WTC11 (cell line): ENCODE measurements at regions not wholly inside any gene's neighbourhood (a gene's known extent, or its start where the extent isn't known, plus 50 kb on each side); places are given as distances from the start of the nearest gene placed in this dataset.

Experiments
- ATAC-seq: fragments of 200-7000 bp; cut with Tn5 transposase; 2 replicates; pipeline ENCODE4 v1.10.0; 2021; ENCODE audit warnings: mild to moderate bottlenecking, moderate library complexity
- CTCF ChIA-PET: fragments of 300-600 bp; sonication (Branson Sonifier 250); formaldehyde crosslinking; loops from one replicate; lab custom pipeline; 2021; ENCODE audit warnings: antibody characterized with exemption; lab: Charles Lee
- POLR2A ChIA-PET: fragments of 350-600 bp; sonication (Branson Sonifier 250); formaldehyde crosslinking; loops from one replicate; lab custom pipeline; 2021; ENCODE audit warnings: antibody characterized with exemption; lab: Charles Lee
- DNase-seq: peaks from one replicate; pipeline ENCODE4 v3.0.0; 2021; ENCODE audit warnings: low spot score
- H3K27ac Mint-ChIP-seq: 2 replicates; pipeline ENCODE4 v1.8.0; 2021; ENCODE audit warnings: mixed read lengths
- H3K27me3 Mint-ChIP-seq: 2 replicates; pipeline ENCODE4 v1.8.0; 2021; ENCODE audit warnings: low read depth, mild to moderate bottlenecking, moderate library complexity, mixed read lengths
- H3K36me3 Mint-ChIP-seq: 2 replicates; pipeline ENCODE4 v1.8.0; 2021; ENCODE audit warnings: mixed read lengths
- H3K4me1 Mint-ChIP-seq: 2 replicates; pipeline ENCODE4 v1.8.0; 2022; ENCODE audit warnings: mixed read lengths
- H3K4me3 Mint-ChIP-seq: 2 replicates; pipeline ENCODE4 v1.8.0; 2021; ENCODE audit warnings: mild to moderate bottlenecking, moderate library complexity, mixed read lengths
- H3K9me3 Mint-ChIP-seq: 2 replicates; pipeline ENCODE4 v1.8.0; 2021; ENCODE audit warnings: mixed read lengths
- ARID4B ChIP-seq: sonication (generic); formaldehyde crosslinking; IDR thresholded peaks from 2 replicates; pipeline ENCODE4 v1.8.0; 2023; ENCODE audit warnings: missing genetic modification reagents, mild to moderate bottlenecking, borderline replicate concordance
- ETV6 ChIP-seq: sonication (generic); formaldehyde crosslinking; IDR thresholded peaks from 2 replicates; pipeline ENCODE4 v1.8.1; 2022; ENCODE audit warnings: mild to moderate bottlenecking, missing genetic modification reagents
- GTF2I ChIP-seq: fragments of 250-450 bp; sonication (Bioruptor Pico); conservative IDR thresholded peaks from 2 replicates; pipeline ENCODE4 v1.4.0; 2021; ENCODE audit warnings: mild to moderate bottlenecking
- IRF1 ChIP-seq: sonication (generic); formaldehyde crosslinking; IDR thresholded peaks from 2 replicates; pipeline ENCODE4 v1.8.0; 2023; ENCODE audit warnings: missing genetic modification reagents
- IRF2 ChIP-seq: sonication (generic); formaldehyde crosslinking; IDR thresholded peaks from 2 replicates; pipeline ENCODE4 v1.8.0; 2022; ENCODE audit warnings: low read depth, missing genetic modification reagents, borderline replicate concordance
- MLX ChIP-seq: sonication (generic); formaldehyde crosslinking; IDR thresholded peaks from 2 replicates; pipeline ENCODE4 v1.8.1; 2023; ENCODE audit warnings: mild to moderate bottlenecking, missing genetic modification reagents, moderate library complexity
- RORB ChIP-seq: fragments of 250-450 bp; sonication (Bioruptor Pico); IDR thresholded peaks from 2 replicates; pipeline ENCODE4 v1.9.0; 2021; ENCODE audit warnings: mild to moderate bottlenecking
- TEAD1 ChIP-seq: sonication (generic); formaldehyde crosslinking; IDR thresholded peaks from 2 replicates; pipeline ENCODE4 v1.8.0; 2022; ENCODE audit warnings: mild to moderate bottlenecking, missing genetic modification reagents
- TP53 ChIP-seq: sonication (generic); formaldehyde crosslinking; IDR thresholded peaks from 2 replicates; pipeline ENCODE4 v1.8.1; 2023; ENCODE audit warnings: mild to moderate bottlenecking, missing genetic modification reagents
- ZNF138 ChIP-seq: sonication (generic); formaldehyde crosslinking; conservative IDR thresholded peaks from 2 replicates; pipeline ENCODE4 v1.8.1; 2022; ENCODE audit warnings: mild to moderate bottlenecking, moderate library complexity, missing genetic modification reagents
- ZNF232 ChIP-seq: sonication (generic); formaldehyde crosslinking; IDR thresholded peaks from 2 replicates; pipeline ENCODE4 v1.8.0; 2022; ENCODE audit warnings: mild to moderate bottlenecking, missing genetic modification reagents
- ZNF281 ChIP-seq: sonication (generic); formaldehyde crosslinking; IDR thresholded peaks from 2 replicates; pipeline ENCODE4 v1.8.0; 2023; ENCODE audit warnings: mild to moderate bottlenecking, missing genetic modification reagents
- ZNF425 ChIP-seq: fragments of 250-450 bp; sonication (Bioruptor Pico); conservative IDR thresholded peaks from 2 replicates; pipeline ENCODE4 v1.9.0; 2021; ENCODE audit warnings: mild to moderate bottlenecking
- ZNF532 ChIP-seq: fragments of 250-450 bp; sonication (Bioruptor Pico); IDR thresholded peaks from 2 replicates; pipeline ENCODE4 v1.9.0; 2021; ENCODE audit warnings: mild to moderate bottlenecking, borderline replicate concordance

GRCh38 chr12:107845980-107846659, 71.6 kb downstream of the ASCL4 start:
- Mint-ChIP-seq H3K9me3 (peaks cover 19% of the 10 kb centered on the region), H3K27ac (no peak overlapping the region), H3K36me3 (peaks cover 4% of the 10 kb centered on the region; the same call in 1 of the 2 replicates), H3K4me1 (peaks cover 3% of the 10 kb centered on the region; the same call in 1 of the 2 replicates), H3K27me3 (peaks cover 79% of the 10 kb centered on the region), H3K4me3 (no peak overlapping the region)
- TF ChIP-seq IRF1 (CRISPR knock-in tag) (no peak), IRF2 (CRISPR knock-in tag) (no peak), TEAD1 (no peak), ETV6 (CRISPR knock-in tag) (no peak), TP53 (no peak), MLX (CRISPR knock-in tag) (no peak), RORB (no peak), ZNF532 (CRISPR knock-in tag) (no peak), ARID4B (CRISPR knock-in tag) (no peak), ZNF232 (CRISPR knock-in tag) (no peak), GTF2I (CRISPR knock-in tag) (no peak), ZNF138 (CRISPR knock-in tag) (no peak), ZNF281 (CRISPR knock-in tag) (no peak), ZNF425 (CRISPR knock-in tag) (no peak)
- ChIA-PET CTCF (interaction anchor here (1.3 kb wide), 1 partner anchor 39 kb away, joined by 5 read pairs; no protein-coding TSS in a partner anchor), POLR2A (no interaction called here)
- ATAC-seq, result no peak
- DNase-seq, result no peak
